Muscle of leg (tissue), 3 donors: ENCODE measurements at regions not wholly inside any gene's neighbourhood (a gene's known extent, or its start where the extent isn't known, plus 50 kb on each side); places are given as distances from the start of the nearest gene placed in this dataset.
A peak's percentile ranks its signal among the peaks of the same experiment; 100 is the strongest.

Experiments
- DNase-seq: peaks from one replicate; pipeline ENCODE4 v3.0.0; 2013
- H3K27ac ChIP-seq: one replicate; pipeline ENCODE4 v1.5.1; 2013; ENCODE audit warnings: mild to moderate bottlenecking, low read length, control low read depth
- H3K27me3 ChIP-seq: one replicate; pipeline ENCODE4 v1.6.1; 2013; ENCODE audit warnings: low read length; ENCODE audit not compliant: control insufficient read depth, insufficient read depth
- H3K36me3 ChIP-seq: one replicate; pipeline ENCODE4 v1.6.1; 2013; ENCODE audit warnings: low read length; ENCODE audit not compliant: control insufficient read depth, insufficient read depth
- H3K4me1 ChIP-seq: one replicate; pipeline ENCODE4 v1.6.1; 2013; ENCODE audit warnings: low read length; ENCODE audit not compliant: control insufficient read depth, insufficient read depth
- H3K4me3 ChIP-seq: one replicate; pipeline ENCODE4 v1.5.1; 2013; ENCODE audit warnings: low read length, control low read depth
- H3K9me3 ChIP-seq: replicated peaks from 2 replicates; pipeline ENCODE4 v1.6.1; 2013; ENCODE audit warnings: low read depth, low read length; ENCODE audit not compliant: control insufficient read depth
- WGBS: methylation state at CpG from one replicate; pipeline ENCODE4 v1.1.5; 2013; ENCODE audit warnings: missing lambda C conversion rate; ENCODE audit not compliant: insufficient coverage; 5-methylcytosine and 5-hydroxymethylcytosine counted together

- WGBS, result no CpG with 5 or more reads among the region's 2 CpGs
- H3K27me3 ChIP-seq, result no peaks in the 10 kb centered on the region
- no peaks in the 10 kb centered on the region for H3K4me1 ChIP-seq
- H3K4me3 ChIP-seq, result no peak overlapping the region
- H3K9me3 ChIP-seq, result no peaks in the 10 kb centered on the region
- no peak overlapping the region for H3K27ac ChIP-seq
- H3K36me3 ChIP-seq, result no peaks in the 10 kb centered on the region
- DNase-seq, result no peak
Observed at GRCh38 chr2:225340923-225341322, 58.6 kb upstream of the NYAP2 start.

- Histone ChIP-seq H3K27me3 (no peaks in the 10 kb centered on the region), H3K36me3 (no peaks in the 10 kb centered on the region), H3K4me1 (no peaks in the 10 kb centered on the region), H3K4me3 (no peak overlapping the region), H3K9me3 (no peaks in the 10 kb centered on the region), H3K27ac (no peak overlapping the region)
- DNase-seq, result no peak
- no CpG with 5 or more reads among the region's 1 CpG for WGBS
Observed at GRCh38 chr2:225337183-225337582, 62.3 kb upstream of the NYAP2 start.

GRCh38 chr2:225334514-225334913 lies 65.0 kb upstream of the NYAP2 start:
- no peak overlapping the region for H3K4me3 ChIP-seq
- H3K4me1 ChIP-seq, result no peaks in the 10 kb centered on the region
- DNase-seq, result no peak
- no peaks in the 10 kb centered on the region for H3K36me3 ChIP-seq
- no peaks in the 10 kb centered on the region for H3K27me3 ChIP-seq
- WGBS, result 59% methylated on average over 2 of the region's 4 CpGs
- no peaks in the 10 kb centered on the region for H3K9me3 ChIP-seq
- no peak overlapping the region for H3K27ac ChIP-seq

- Histone ChIP-seq H3K9me3 (no peaks in the 10 kb centered on the region), H3K27me3 (no peaks in the 10 kb centered on the region), H3K36me3 (no peaks in the 10 kb centered on the region), H3K27ac (no peak overlapping the region), H3K4me1 (no peaks in the 10 kb centered on the region), H3K4me3 (no peak overlapping the region)
- DNase-seq, result no peak
- 57% methylated on average over 2 of the region's 4 CpGs for WGBS
Observed at GRCh38 chr2:225328192-225328591, 71.3 kb upstream of the NYAP2 start.

- WGBS, result no CpG with 5 or more reads among the region's 1 CpG
- no peaks in the 10 kb centered on the region for H3K36me3 ChIP-seq
- no peak overlapping the region for H3K4me3 ChIP-seq
- no peaks in the 10 kb centered on the region for H3K4me1 ChIP-seq
- no peak overlapping the region for H3K27ac ChIP-seq
- no peaks in the 10 kb centered on the region for H3K27me3 ChIP-seq
- H3K9me3 ChIP-seq, result no peaks in the 10 kb centered on the region
- no peak for DNase-seq
Observed at GRCh38 chr2:225326969-225327368, 72.5 kb upstream of the NYAP2 start.

GRCh38 chr2:225319872-225320271 lies 79.6 kb upstream of the NYAP2 start:
- Histone ChIP-seq H3K4me3 (no peak overlapping the region), H3K27me3 (no peaks in the 10 kb centered on the region), H3K36me3 (no peaks in the 10 kb centered on the region), H3K9me3 (peaks cover 8% of the 10 kb centered on the region), H3K4me1 (no peaks in the 10 kb centered on the region), H3K27ac (no peak overlapping the region)
- no peak for DNase-seq

- Histone ChIP-seq H3K4me3 (no peak overlapping the region), H3K27ac (no peak overlapping the region), H3K27me3 (no peaks in the 10 kb centered on the region), H3K4me1 (no peaks in the 10 kb centered on the region), H3K9me3 (peaks cover 8% of the 10 kb centered on the region), H3K36me3 (no peaks in the 10 kb centered on the region)
- 91% methylated on average over 1 of the region's 1 CpG for WGBS
- DNase-seq, result no peak
Observed at GRCh38 chr2:225318440-225318839, 81.1 kb upstream of the NYAP2 start.

- Histone ChIP-seq H3K4me1 (no peaks in the 10 kb centered on the region), H3K36me3 (no peaks in the 10 kb centered on the region), H3K9me3 (peaks cover 8% of the 10 kb centered on the region), H3K27ac (no peak overlapping the region), H3K4me3 (no peak overlapping the region), H3K27me3 (no peaks in the 10 kb centered on the region)
- peak; percentile 58 for DNase-seq
Observed at GRCh38 chr2:225317186-225317585, 82.3 kb upstream of the NYAP2 start.

- Histone ChIP-seq H3K27ac (no peak overlapping the region), H3K36me3 (no peaks in the 10 kb centered on the region), H3K4me3 (no peak overlapping the region), H3K4me1 (no peaks in the 10 kb centered on the region), H3K27me3 (no peaks in the 10 kb centered on the region), H3K9me3 (no peaks in the 10 kb centered on the region)
- no peak for DNase-seq
Observed at GRCh38 chr2:225310745-225311144, 88.8 kb upstream of the NYAP2 start.

- no peaks in the 10 kb centered on the region for H3K36me3 ChIP-seq
- H3K4me1 ChIP-seq, result no peaks in the 10 kb centered on the region
- no peaks in the 10 kb centered on the region for H3K9me3 ChIP-seq
- H3K27me3 ChIP-seq, result no peaks in the 10 kb centered on the region
- no peak overlapping the region for H3K4me3 ChIP-seq
- H3K27ac ChIP-seq, result no peak overlapping the region
- DNase-seq, result no peak
Observed at GRCh38 chr2:225309516-225309915, 90.0 kb upstream of the NYAP2 start.

GRCh38 chr2:225296951-225297350 lies 102.6 kb upstream of the NYAP2 start:
- Histone ChIP-seq H3K4me3 (no peak overlapping the region), H3K36me3 (no peaks in the 10 kb centered on the region), H3K27me3 (no peaks in the 10 kb centered on the region), H3K4me1 (no peaks in the 10 kb centered on the region), H3K9me3 (peaks cover 4% of the 10 kb centered on the region), H3K27ac (no peak overlapping the region)
- 20% methylated on average over 1 of the region's 2 CpGs for WGBS
- DNase-seq, result no peak
